Keratinocyte (primary cell): ENCODE measurements at regions not wholly inside any gene's neighbourhood (a gene's known extent, or its start where the extent isn't known, plus 50 kb on each side); places are given as distances from the start of the nearest gene placed in this dataset.

Source experiments
- DNase-seq: peaks from one replicate; pipeline ENCODE4 v3.0.0-alpha.2; 2011; ENCODE audit warnings: low read depth, missing footprints, low spot score
- FAIRE-seq: peaks from 2 replicates; lab custom pipeline; 2011; peaks lifted over from hg19 to GRCh38; lab: Jason Lieb, UNC
- H2AFZ ChIP-seq: 2 replicates; pipeline ENCODE4 v1.6.0; 2012; ENCODE audit warnings: low read length, control low read depth, inconsistent platforms; ENCODE audit not compliant: control insufficient read depth
- H3K27ac ChIP-seq: 2 replicates; pipeline ENCODE4 v1.5.1; 2011; ENCODE audit warnings: low read length; ENCODE audit not compliant: control insufficient read depth, insufficient read depth
- H3K27me3 ChIP-seq: 3 replicates; pipeline ENCODE4 v1.6.0; 2011; ENCODE audit warnings: low read length; ENCODE audit not compliant: control insufficient read depth, insufficient read depth; ENCODE audit errors: extremely low read depth
- H3K36me3 ChIP-seq, 2 experiments: 2 replicates in 1 of 2; 3 replicates in 1 of 2; pipeline ENCODE4 v1.5.1; 2011; ENCODE audit warnings: low read length in 2 of 2, mild to moderate bottlenecking in 1 of 2; ENCODE audit not compliant: control insufficient read depth in 2 of 2, insufficient read depth in 2 of 2; ENCODE audit errors: extremely low read depth in 1 of 2
- H3K4me1 ChIP-seq: 3 replicates; pipeline ENCODE4 v1.5.1; 2011; ENCODE audit warnings: low read length; ENCODE audit not compliant: control insufficient read depth, insufficient read depth; ENCODE audit errors: extremely low read depth
- H3K4me2 ChIP-seq: 3 replicates; pipeline ENCODE4 v1.6.0; 2011; ENCODE audit warnings: low read depth, low read length; ENCODE audit not compliant: control insufficient read depth, insufficient read depth; ENCODE audit errors: extremely low read depth
- H3K4me3 ChIP-seq, 3 experiments: fragments of 200-600 bp in 1 of 3; sonication (generic) in 1 of 3; 2 replicates in 2 of 3; 3 replicates in 1 of 3; pipeline ENCODE4 v1.5.1; 2011 to 2016; ENCODE audit warnings: low read length in 3 of 3, mild to moderate bottlenecking in 3 of 3, control low read depth in 2 of 3, inconsistent platforms in 1 of 3, low read depth in 1 of 3, mixed read lengths in 1 of 3, mixed run types in 1 of 3, moderate library complexity in 1 of 3; ENCODE audit not compliant: control insufficient read depth in 2 of 3, insufficient read depth in 2 of 3; ENCODE audit errors: extremely low read depth in 1 of 3
- H3K79me2 ChIP-seq: 2 replicates; pipeline ENCODE4 v1.6.0; 2012; ENCODE audit warnings: low read length; ENCODE audit not compliant: control insufficient read depth, insufficient read depth
- H3K9ac ChIP-seq: 3 replicates; pipeline ENCODE4 v1.6.0; 2011; ENCODE audit warnings: low read length; ENCODE audit not compliant: control insufficient read depth, insufficient read depth; ENCODE audit errors: extremely low read depth
- H3K9me1 ChIP-seq: 3 replicates; pipeline ENCODE4 v1.6.0; 2011; ENCODE audit warnings: low read length; ENCODE audit not compliant: control insufficient read depth, insufficient read depth; ENCODE audit errors: extremely low read depth
- H3K9me3 ChIP-seq: 2 replicates; pipeline ENCODE4 v1.5.1; 2012; ENCODE audit warnings: low read depth, low read length; ENCODE audit not compliant: control insufficient read depth
- H4K20me1 ChIP-seq: 3 replicates; pipeline ENCODE4 v1.6.0; 2011; ENCODE audit warnings: low read length; ENCODE audit not compliant: control insufficient read depth, insufficient read depth; ENCODE audit errors: extremely low read depth
- CTCF ChIP-seq, 3 experiments: IDR thresholded peaks in 1 of 3; conservative IDR thresholded peaks in 1 of 3; optimal IDR thresholded peaks in 1 of 3; 2 replicates in 2 of 3; 3 replicates in 1 of 3; pipeline versions ENCODE3 to v1.5.1; 2011; ENCODE audit warnings: low read length in 3 of 3, mild to moderate bottlenecking in 3 of 3, moderate library complexity in 2 of 3, control low read depth in 1 of 3, inconsistent platforms in 1 of 3; ENCODE audit not compliant: insufficient read depth in 2 of 3; ENCODE audit errors: extremely low read depth in 1 of 3
- EZH2 ChIP-seq: IDR thresholded peaks from one replicate; pipeline ENCODE4 v1.6.1; 2012; ENCODE audit warnings: inconsistent platforms, mild to moderate bottlenecking, low read length, moderate library complexity
- dilution Hi-C: fragments of 300-500 bp; cut with MboI; formaldehyde crosslinking; loops from one replicate; pipeline ENCODE4 v1.7.0; 2020; ENCODE audit warnings: low sequenced_read_pairs; ENCODE audit not compliant: extremely low pct_ligation_motif_present

- H3K36me3 ChIP-seq: peaks cover 0 to 3% of the 10 kb centered on the region in 2 experiments
- H3K79me2 ChIP-seq: peaks cover 99% of the 10 kb centered on the region
- H3K4me1 ChIP-seq: no peaks in the 10 kb centered on the region
- H3K27me3 ChIP-seq: no peaks in the 10 kb centered on the region
- no peak overlapping the region for H3K4me2 ChIP-seq
- no peak overlapping the region for H2AFZ ChIP-seq
- dilution Hi-C loops: no loop called here
- H3K9me3 ChIP-seq: no peaks in the 10 kb centered on the region
- FAIRE-seq: no peak
- H3K4me3 ChIP-seq: no peak overlapping the region
- no peak overlapping the region for H3K27ac ChIP-seq
- DNase-seq: no peak
- TF ChIP-seq CTCF (optimal IDR thresholded peaks at IDR 0.05 in 1 of 3, IDR thresholded peaks at IDR 0.05 in 1 of 3, conservative IDR thresholded peaks at IDR 0.05 in 1 of 3; ENCODE audit: extremely low read depth in 1 of 3, insufficient read depth in 2 of 3, low read length in 3 of 3): peak in 1 of 3 experiments; percentile 42
- no peak for TF ChIP-seq EZH2
- no peaks in the 10 kb centered on the region for H3K9me1 ChIP-seq
- H3K9ac ChIP-seq: no peak overlapping the region
- H4K20me1 ChIP-seq: no peaks in the 10 kb centered on the region
Observed at GRCh38 chr3:69451594-69451993, 65.7 kb upstream of the FRMD4B start.

- dilution Hi-C loops: no loop called here
- no peak for FAIRE-seq
- H3K79me2 ChIP-seq: peaks cover 99% of the 10 kb centered on the region
Observed at GRCh38 chr3:69448877-69449276, 63.0 kb upstream of the FRMD4B start.

More at GRCh38 chr3:69448877-69449276, 63.0 kb upstream of the FRMD4B start:
- H3K36me3 ChIP-seq: no peaks in the 10 kb centered on the region
- no peak overlapping the region for H3K4me2 ChIP-seq
- no peak for DNase-seq
- no peak overlapping the region for H3K4me3 ChIP-seq
- no peak overlapping the region for H3K9ac ChIP-seq
- TF ChIP-seq CTCF (optimal IDR thresholded peaks at IDR 0.05 in 1 of 3, IDR thresholded peaks at IDR 0.05 in 1 of 3, conservative IDR thresholded peaks at IDR 0.05 in 1 of 3; ENCODE audit: extremely low read depth in 1 of 3, insufficient read depth in 2 of 3, low read length in 3 of 3) (no peak), EZH2 (no peak)
- no peaks in the 10 kb centered on the region for H3K27me3 ChIP-seq
- no peaks in the 10 kb centered on the region for H3K9me3 ChIP-seq
- no peaks in the 10 kb centered on the region for H3K9me1 ChIP-seq
- no peaks in the 10 kb centered on the region for H4K20me1 ChIP-seq
- H3K27ac ChIP-seq: no peak overlapping the region
- no peak overlapping the region for H2AFZ ChIP-seq
- H3K4me1 ChIP-seq: peaks cover 4% of the 10 kb centered on the region
